Subcutaneous abdominal adipose tissue (tissue), 5 donors: ENCODE measurements at regions not wholly inside any gene's neighbourhood (a gene's known extent, or its start where the extent isn't known, plus 50 kb on each side); places are given as distances from the start of the nearest gene placed in this dataset.

ENCODE experiments used
- H3K27ac ChIP-seq: one replicate; pipeline ENCODE4 v1.7.0; 2013; ENCODE audit warnings: low read depth, mild to moderate bottlenecking, inconsistent platforms, low read length, moderate library complexity
- H3K27me3 ChIP-seq, 5 donors: one replicate each; pipeline ENCODE4 v1.7.0; 2013; ENCODE audit warnings: low read length in 5 of 5, inconsistent platforms in 1 of 5; ENCODE audit not compliant: control insufficient read depth in 5 of 5, insufficient read depth in 4 of 5
- H3K36me3 ChIP-seq, 5 donors: one replicate each; pipeline ENCODE4 v1.7.0; 2013; ENCODE audit warnings: low read length in 5 of 5; ENCODE audit not compliant: control insufficient read depth in 5 of 5, insufficient read depth in 5 of 5
- H3K4me1 ChIP-seq, 5 donors: one replicate each; pipeline ENCODE4 v1.7.0; 2013; ENCODE audit warnings: low read length in 5 of 5, mild to moderate bottlenecking in 3 of 5, moderate library complexity in 1 of 5; ENCODE audit not compliant: control insufficient read depth in 5 of 5, insufficient read depth in 5 of 5
- H3K4me3 ChIP-seq, 5 donors: one replicate each; pipeline ENCODE4 v1.7.0; 2013; ENCODE audit warnings: low read length in 5 of 5, low read depth in 1 of 5
- H3K9ac ChIP-seq, 5 donors: one replicate each; pipeline ENCODE4 v1.7.0; 2013; ENCODE audit warnings: low read length in 5 of 5, mild to moderate bottlenecking in 4 of 5, moderate library complexity in 3 of 5
- H3K9me3 ChIP-seq, 5 donors: one replicate each; pipeline ENCODE4 v1.7.0; 2013; ENCODE audit warnings: low read length in 5 of 5; ENCODE audit not compliant: control insufficient read depth in 5 of 5
- donor health status: healthy.
- donor health status: healthy.
- donor health status: healthy.
- donor health status: healthy.
- donor health status: healthy.

DNA sequence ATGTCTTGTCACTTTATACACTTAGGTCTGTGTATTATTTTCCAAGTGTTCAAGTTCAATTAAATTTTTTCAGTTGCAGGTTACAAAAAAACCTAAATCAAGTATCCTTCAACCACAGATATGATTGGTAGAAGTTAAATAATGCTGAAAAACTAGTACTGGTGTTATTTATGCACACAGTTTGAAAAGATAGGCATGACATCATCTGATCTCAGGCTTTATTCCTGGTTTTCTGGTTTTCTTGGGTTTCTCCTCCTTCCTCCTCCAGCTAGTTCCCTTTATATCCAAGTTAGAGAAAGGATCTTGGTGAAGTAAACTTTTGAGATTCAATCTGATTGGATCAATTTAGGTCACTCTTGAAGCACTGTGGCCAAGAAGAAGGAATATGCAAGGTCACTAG is 1201.1 kb upstream of the B3GALT2 start:
- H3K4me3 ChIP-seq, result no peak overlapping the region
- no peak overlapping the region for H3K9ac ChIP-seq
- no peak overlapping the region for H3K27ac ChIP-seq
- no peaks in the 10 kb centered on the region for H3K4me1 ChIP-seq
- no peaks in the 10 kb centered on the region for H3K27me3 ChIP-seq
- no peaks in the 10 kb centered on the region for H3K9me3 ChIP-seq
- H3K36me3 ChIP-seq, result no peaks in the 10 kb centered on the region

DNA sequence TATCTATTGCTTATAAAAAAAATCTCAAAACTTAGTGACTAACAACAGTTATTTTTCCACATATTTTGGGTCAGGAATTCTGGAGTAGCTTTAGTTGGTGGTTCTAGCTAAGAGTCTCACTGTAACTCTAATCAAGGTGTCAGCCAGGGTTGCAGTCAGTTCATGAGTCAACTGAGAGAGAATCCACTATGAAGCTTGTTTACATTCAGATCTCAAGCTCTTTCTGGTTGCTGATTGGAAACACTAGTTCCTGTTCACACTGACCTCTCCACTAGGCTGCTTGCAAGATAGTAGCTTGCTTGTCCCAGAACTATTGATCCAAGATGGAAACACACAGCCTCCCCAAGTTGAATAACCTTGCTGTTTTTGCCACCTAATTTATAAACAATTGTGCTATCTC is 1192.1 kb upstream of the B3GALT2 start:
- Histone ChIP-seq H3K4me1 (no peaks in the 10 kb centered on the region), H3K27ac (no peak overlapping the region), H3K27me3 (no peaks in the 10 kb centered on the region), H3K4me3 (no peak overlapping the region), H3K36me3 (no peaks in the 10 kb centered on the region), H3K9me3 (no peaks in the 10 kb centered on the region), H3K9ac (no peak overlapping the region)

DNA sequence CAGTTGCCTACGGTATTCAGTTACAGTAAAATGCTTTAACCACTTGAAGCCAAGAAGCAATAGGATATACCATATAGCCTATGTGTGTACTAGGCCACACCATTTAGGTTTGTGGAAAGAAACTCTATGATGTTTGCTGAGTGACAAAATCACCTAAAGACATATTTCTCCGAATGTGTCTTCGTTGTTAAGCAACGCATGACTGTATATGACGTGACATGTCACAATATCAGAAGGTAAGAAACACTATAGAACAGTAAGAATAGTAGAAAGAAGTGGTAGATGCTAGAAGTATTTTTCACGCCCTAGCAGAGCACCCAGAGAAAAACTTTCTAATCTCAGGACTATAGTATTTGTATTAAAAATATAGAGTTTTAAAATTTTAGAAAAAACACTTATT is 1188.2 kb upstream of the B3GALT2 start:
- Histone ChIP-seq H3K36me3 (no peaks in the 10 kb centered on the region), H3K27ac (no peak overlapping the region)

DNA sequence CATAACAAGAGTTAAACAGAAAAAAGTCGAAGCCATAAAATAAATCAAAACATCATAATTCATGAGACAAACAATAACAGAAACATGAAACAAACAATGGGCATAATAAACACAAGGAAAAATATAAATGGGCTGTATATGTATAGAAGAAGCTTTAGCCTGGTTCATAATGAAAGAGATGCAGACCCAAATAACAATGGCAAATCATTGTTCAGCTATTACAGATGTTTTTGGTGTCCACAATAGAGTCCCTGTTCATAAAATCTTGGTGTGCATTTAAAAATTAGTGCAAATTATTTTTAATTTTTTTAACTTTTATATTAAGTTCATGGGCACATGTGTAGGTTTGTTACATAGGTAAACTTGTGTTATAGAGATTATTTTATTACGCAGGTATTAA is 1185.9 kb upstream of the B3GALT2 start:
- Histone ChIP-seq H3K27me3 (no peaks in the 10 kb centered on the region), H3K36me3 (no peaks in the 10 kb centered on the region), H3K4me1 (no peaks in the 10 kb centered on the region), H3K27ac (no peak overlapping the region), H3K9me3 (no peaks in the 10 kb centered on the region), H3K9ac (no peak overlapping the region), H3K4me3 (no peak overlapping the region)

More for the DNA sequence above, 1188.2 kb upstream of the B3GALT2 start:
- H3K9ac ChIP-seq, result no peak overlapping the region
- H3K4me3 ChIP-seq, result no peak overlapping the region
- H3K27me3 ChIP-seq, result no peaks in the 10 kb centered on the region
- H3K4me1 ChIP-seq, result no peaks in the 10 kb centered on the region
- H3K9me3 ChIP-seq, result no peaks in the 10 kb centered on the region

DNA sequence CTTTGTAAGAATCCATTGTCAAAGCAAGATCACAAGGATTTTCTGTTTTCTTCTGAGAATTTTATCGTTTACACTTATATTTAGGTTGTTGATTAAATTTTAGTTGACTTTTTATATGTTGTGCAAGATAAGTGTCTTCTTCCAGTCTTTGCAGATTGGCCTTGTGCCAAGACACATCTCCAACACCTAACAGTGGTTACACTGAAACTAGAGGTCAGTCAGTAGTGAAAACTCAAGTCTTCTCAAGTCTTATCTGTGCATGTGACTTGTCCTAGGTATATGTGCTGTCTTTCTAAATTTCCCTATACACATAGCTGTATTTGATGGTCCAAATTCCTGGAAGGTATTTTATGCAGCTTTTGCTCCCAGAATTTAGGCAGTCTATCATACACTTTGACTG is 1183.2 kb upstream of the B3GALT2 start:
- Histone ChIP-seq H3K36me3 (no peaks in the 10 kb centered on the region), H3K9ac (no peak overlapping the region), H3K27me3 (no peaks in the 10 kb centered on the region), H3K4me1 (no peaks in the 10 kb centered on the region), H3K27ac (no peak overlapping the region), H3K4me3 (no peak overlapping the region), H3K9me3 (no peaks in the 10 kb centered on the region)

DNA sequence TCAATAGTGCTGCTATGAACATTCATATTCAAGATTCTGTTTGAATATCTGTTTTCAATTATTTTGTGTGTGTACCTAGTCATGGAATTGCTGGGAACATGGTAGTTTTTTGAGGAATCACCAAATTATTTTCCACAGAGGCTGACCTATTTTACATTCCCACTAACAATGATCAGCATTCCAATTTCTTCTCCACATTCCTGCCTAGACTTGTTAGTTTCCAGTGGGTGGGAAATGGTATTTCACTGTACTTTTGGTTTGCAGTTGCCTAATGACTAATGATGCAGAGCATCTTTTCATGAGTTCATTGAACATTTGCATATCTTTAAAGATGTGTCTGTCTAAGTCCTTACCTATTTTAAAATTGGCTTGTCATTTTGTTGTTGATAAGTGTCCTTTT is 1182.6 kb upstream of the B3GALT2 start:
- H3K27ac ChIP-seq, result no peak overlapping the region
- no peaks in the 10 kb centered on the region for H3K9me3 ChIP-seq
- no peaks in the 10 kb centered on the region for H3K36me3 ChIP-seq
- H3K4me1 ChIP-seq, result no peaks in the 10 kb centered on the region
- H3K4me3 ChIP-seq, result no peak overlapping the region
- no peak overlapping the region for H3K9ac ChIP-seq
- H3K27me3 ChIP-seq, result no peaks in the 10 kb centered on the region

DNA sequence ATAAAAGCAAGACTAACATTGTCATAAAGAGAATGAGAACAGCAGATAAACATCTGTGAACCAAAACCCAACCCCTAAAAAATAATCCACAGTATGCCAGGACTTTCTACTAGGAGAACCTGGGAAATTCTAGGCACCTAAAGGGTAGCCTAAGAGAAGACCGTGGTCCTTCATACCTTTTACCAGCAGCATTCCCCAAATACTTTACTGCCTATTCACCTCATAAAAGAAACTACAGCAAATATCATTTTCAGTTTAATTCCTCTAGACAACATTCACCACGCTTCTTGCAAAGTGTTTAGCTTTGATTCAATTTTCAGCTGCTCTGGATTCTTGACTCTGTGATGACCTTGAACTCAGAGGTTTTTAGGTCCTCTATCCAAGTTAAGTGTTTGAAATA is 1180.7 kb upstream of the B3GALT2 start:
- H3K27ac ChIP-seq, result no peak overlapping the region

DNA sequence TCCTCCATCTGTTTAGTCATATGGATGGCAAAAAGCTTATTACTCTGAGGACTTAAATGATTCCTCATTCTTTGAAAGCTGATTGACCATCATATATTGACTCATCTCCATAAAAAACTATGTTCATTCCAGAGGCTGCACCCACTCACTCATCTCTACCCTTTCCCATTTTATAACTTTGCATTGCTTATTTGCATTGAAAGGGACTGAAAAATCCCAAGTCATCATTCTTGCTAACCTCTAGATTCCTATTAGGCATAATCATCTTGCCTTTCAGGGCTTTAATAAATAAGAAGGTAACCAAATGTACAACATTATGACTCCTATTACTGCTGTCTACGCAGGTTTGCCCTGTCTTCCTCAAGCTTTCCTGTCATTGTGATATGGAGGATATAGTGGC is 1180.3 kb upstream of the B3GALT2 start:
- Histone ChIP-seq H3K4me1 (no peaks in the 10 kb centered on the region), H3K4me3 (no peak overlapping the region), H3K9me3 (no peaks in the 10 kb centered on the region), H3K27me3 (no peaks in the 10 kb centered on the region), H3K27ac (no peak overlapping the region), H3K36me3 (no peaks in the 10 kb centered on the region), H3K9ac (no peak overlapping the region)

More for the DNA sequence above, 1180.7 kb upstream of the B3GALT2 start:
- Histone ChIP-seq H3K4me3 (no peak overlapping the region), H3K4me1 (no peaks in the 10 kb centered on the region), H3K9ac (no peak overlapping the region), H3K27me3 (no peaks in the 10 kb centered on the region), H3K9me3 (no peaks in the 10 kb centered on the region), H3K36me3 (no peaks in the 10 kb centered on the region)

DNA sequence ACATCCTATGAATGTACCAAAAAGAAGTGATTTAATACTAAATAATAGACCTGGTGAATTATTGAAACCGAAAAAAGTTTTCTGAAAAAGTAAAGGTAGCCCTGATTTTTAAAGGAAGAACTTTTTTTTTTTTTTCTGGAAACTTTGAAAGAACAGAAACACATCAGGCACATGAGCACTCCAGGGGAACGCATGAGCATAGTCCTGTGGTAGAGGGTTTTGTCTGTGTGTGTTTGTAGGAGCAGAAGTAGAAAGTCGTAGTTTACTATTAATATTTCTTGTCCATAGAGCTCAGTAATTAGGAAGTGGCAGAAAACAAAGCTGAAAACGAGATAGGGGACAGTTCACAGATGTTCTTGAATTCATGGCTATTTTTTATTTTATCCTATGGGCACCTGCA is 1175.9 kb upstream of the B3GALT2 start:
- Histone ChIP-seq H3K9ac (no peak overlapping the region), H3K4me1 (no peaks in the 10 kb centered on the region), H3K27ac (no peak overlapping the region), H3K27me3 (no peaks in the 10 kb centered on the region), H3K36me3 (no peaks in the 10 kb centered on the region), H3K4me3 (no peak overlapping the region), H3K9me3 (no peaks in the 10 kb centered on the region)

DNA sequence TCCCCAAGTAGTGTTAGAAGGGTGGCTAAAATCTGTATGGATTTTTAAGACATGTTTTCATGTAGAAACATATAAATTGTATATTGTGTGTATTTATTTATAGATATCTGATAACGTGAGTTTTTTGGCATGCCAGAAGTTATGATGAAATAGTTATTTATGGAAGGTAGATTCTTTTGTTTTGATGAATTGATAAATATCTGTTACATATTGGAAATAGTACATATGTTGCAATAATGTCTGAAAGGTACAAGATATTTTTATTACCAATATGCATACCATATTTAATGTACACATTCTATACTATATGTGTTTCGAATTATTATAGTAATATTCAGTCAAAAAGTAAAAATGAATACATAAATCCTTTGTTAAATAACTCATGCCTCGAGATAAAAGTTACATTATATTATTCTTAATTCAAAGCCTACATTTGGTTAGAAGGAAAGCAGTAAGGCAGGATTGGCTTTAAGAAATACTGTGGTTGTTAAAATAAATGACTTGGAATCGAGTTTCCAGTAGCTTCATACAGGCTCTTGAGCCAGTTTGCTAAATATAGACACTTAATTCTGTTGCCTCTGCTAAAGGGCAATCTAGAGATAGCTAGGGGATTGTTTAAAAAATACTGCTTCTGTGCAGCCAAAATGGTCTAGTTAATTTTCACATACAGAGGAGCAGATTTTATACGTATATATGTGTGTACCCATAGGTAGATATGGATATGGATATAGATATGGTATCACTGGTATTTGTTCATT is 1175.1 kb upstream of the B3GALT2 start:
- H3K36me3 ChIP-seq, result no peaks in the 10 kb centered on the region
- H3K27ac ChIP-seq, result no peak overlapping the region
- H3K4me3 ChIP-seq, result no peak overlapping the region
- no peak overlapping the region for H3K9ac ChIP-seq
- H3K9me3 ChIP-seq, result no peaks in the 10 kb centered on the region
- H3K27me3 ChIP-seq, result no peaks in the 10 kb centered on the region
- H3K4me1 ChIP-seq, result no peaks in the 10 kb centered on the region

DNA sequence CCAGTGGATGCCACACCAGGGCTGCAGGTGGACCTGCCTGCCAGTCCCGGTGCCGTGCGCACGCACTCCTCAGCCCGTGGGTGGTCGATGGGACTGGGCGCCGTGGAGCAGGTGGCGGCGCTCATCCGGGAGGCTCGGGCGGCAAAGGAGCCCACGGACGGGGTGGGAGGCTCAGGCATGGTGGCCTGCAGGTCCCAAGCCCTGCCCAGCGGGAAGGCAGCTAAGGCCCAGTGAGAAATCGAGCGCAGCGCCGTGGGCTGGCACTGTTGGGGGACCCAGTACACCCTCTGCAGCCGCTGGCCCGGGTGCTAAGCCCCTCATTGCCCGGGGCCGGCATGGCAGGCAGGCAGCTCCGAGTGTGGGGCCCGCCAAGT is 1171.8 kb upstream of the B3GALT2 start:
- Histone ChIP-seq H3K36me3 (no peaks in the 10 kb centered on the region), H3K27me3 (no peaks in the 10 kb centered on the region), H3K9me3 (no peaks in the 10 kb centered on the region)

More for the DNA sequence above, 1171.8 kb upstream of the B3GALT2 start:
- Histone ChIP-seq H3K9ac (no peak overlapping the region), H3K4me3 (no peak overlapping the region), H3K4me1 (no peaks in the 10 kb centered on the region), H3K27ac (no peak overlapping the region)
